ENCODE measurements at regions not wholly inside any gene's neighbourhood (a gene's known extent, or its start where the extent isn't known, plus 50 kb on each side); places are given as distances from the start of the nearest gene placed in this dataset.

DNA sequence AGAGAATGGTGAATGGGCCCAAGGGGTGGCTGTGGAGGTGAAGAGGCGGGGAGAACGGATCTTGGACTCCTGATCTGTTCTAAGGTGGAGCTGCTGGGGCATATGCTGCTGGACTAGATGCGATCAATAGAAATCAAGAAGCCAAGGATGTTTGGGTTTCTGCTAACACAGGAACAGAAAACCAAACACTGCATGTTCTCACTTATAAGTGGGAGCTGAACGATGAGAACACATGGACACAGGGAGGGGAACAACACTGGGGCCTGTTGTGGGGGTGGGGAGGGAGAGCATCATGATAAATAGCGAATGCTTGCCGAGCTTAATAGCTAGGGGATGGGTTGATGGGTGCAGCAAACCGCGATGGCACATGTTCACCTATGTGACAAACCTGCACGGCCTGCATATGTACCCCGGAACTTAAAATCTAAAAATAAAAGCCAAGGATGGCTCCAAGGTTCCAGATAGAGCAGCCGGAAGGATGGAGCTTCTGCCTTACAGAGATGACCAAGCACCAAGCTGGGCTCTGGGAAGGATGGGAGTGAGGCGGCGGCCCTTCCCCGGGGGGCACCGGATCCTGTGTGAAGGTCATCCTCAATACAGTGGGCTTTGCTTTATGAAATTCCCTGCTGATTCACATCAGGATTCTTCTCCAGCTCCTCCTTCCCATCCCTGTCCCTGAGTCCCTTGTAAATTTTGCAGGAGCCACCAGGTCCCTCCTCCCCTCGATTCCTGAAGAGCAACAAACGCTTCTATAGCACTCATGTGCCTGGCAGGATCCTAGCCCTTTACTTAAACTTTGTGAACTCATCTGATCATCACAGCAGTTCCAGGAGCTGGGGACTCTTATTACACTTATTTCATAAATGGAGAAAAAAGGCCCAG, 109.2 kb upstream of the PTPN1 start:
- Histone ChIP-seq H3K4me3 (no peak overlapping the region), H3K27ac (peak overlapping the region in 1 of 21 experiments; percentile 5)

DNA sequence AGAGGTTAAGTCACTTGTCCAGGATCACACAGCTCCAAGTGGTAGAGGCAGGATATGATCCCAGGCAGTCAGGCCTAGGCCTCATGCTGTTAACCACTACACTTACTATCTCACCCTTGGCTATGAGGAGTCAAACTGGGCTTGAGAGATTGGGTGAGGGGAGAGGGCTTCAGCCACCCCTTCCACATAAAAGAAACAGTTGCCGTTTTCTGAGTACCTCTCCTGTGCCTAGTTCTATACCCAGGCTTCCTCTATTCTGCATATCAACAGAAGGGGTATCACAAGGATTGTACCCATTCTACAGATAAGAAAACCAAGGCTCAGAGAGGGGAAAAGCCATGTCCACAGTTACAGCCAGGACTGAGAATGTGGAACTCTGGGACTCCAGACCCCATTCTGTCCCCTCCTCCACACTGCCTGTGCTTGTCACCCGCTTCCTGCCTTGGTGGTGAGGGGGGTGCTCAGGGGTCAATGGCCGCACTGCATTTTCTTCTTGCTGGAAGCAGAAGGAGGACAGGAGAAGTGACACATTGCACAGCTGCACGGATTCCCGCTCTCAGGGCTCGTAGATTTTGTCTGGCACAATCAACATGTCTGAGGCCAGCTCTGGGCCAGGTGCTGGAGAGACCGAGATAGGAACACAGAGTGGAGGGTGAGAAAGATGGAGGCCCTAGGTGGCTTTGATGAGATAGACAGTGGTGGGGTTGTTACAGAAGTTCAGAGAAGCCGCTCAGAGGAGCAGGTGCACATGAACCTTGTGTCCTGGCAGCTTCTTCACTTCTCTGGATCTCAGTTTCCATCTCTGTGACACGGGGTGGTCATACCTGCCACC, 108.4 kb upstream of the PTPN1 start:
- no peak overlapping the region for H3K27ac ChIP-seq

DNA sequence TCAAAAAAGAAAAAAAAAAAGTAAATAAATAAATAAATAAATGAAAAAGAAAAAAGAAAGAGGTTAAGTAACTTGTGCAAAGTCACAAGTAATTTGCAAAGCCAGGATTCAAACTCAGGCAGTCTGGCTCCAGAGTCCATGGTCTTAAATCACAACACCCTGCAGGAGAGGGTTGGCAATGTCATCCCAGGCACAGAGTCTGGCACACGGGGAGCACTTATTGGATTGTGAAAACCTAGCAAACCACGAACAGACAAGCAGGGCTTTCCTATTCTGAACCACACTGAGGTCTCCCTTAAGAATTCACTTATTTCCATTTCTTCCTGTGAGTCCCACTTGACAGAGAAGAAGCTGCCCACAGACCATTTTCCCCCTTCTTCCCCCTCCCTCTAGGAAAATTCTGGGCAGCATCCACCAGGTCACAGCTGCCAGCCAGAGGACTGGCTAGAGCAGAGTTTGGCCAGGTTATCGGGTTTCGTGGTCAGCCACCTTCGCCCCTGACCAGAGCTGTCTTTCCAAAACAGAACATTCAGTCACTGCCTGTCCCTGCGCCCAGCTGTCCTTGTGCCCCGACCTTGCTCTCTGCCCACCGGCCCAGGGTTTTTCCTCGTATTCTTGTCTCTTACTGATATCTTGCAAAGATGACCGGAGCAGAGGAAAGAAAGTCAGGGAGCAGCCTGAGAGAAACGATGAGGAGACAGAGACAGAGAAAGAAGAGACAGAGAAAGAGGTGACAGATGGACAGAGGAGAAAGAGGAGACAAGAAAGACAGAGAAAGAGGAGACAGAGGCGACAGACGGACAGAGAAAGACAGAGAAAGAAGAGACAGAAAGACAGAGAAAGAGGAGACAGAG, 106.4 kb upstream of the PTPN1 start:
- no peak overlapping the region for H3K27ac ChIP-seq
- no peak overlapping the region for H3K4me3 ChIP-seq

More for the DNA sequence above, 108.4 kb upstream of the PTPN1 start:
- no peak overlapping the region for H3K4me3 ChIP-seq

DNA sequence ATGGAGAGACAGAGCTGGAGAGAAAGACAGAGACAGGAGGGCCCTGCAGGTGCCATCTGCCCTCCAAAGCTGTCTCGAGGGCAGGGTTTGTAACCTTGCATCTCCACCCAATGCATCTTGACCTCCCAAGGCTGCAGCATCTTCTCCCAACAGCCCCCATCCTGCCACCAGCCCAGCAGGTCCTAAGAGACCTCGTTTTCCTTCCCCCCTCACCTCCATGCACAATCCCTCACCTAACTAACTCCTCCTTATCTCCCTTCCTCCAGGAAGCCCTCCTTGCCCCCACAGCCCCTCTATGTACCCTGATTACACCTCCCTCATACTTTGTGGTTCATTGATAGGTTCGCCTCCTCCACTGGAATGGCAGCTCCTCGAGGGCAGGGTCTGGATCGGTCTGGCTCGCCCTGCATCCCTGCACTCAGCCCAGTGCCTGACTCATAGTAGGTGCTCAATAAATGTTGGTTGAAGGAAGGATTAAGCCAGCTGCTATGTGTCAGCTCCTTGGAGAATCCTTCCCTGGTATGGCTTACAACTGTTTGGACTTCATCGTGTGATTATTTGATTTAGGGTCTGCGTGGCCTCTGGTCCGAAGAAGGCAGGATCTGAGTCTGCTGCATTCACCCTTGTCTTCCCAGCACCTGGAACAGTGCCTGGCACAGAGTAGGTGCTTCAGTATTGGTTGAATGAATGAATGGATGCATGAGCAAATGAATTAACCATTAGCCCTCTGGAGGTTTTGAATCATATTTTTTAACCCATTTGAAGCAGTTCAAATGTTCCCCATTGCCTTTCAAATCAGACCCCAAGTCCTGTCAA, 105.6 kb upstream of the PTPN1 start:
- H3K27ac ChIP-seq: no peak overlapping the region

DNA sequence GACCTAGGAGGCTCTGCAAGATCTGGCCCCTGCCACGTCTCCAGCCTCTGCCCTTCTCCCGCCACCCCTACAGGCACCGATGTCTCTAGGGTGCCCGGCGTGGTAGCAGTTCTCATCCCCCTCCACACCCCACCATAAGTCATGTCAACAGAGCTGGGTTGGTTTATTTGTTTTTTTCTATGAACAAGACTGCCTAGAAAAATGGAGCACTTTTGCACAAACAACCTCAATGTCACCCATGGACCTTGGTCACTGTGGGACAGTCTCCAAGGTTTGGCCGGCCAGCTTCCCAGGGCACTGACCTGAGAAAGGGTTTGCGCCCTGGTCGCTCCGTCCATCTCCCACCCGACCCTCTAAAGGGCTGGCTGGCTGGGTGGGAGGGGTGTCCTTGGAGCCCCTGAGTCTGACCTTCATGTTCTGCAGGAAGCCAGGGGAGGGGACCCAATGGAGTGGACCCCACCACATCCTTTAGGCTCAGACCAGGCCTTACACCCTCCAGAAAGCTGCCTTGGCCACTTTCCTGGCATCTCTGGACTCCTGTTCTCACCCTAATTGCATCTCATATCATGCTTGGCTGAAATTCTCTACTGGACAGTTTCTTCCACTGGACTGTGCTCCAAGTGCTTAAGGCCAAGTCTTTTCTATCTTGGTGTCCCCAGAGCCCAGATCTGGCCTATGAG, 104.8 kb upstream of the PTPN1 start:
- no peak overlapping the region for H3K4me3 ChIP-seq
- H3K27ac ChIP-seq: peak overlapping the region in 1 of 21 experiments; percentile 30

More for the DNA sequence above, 105.6 kb upstream of the PTPN1 start:
- H3K4me3 ChIP-seq: no peak overlapping the region

DNA sequence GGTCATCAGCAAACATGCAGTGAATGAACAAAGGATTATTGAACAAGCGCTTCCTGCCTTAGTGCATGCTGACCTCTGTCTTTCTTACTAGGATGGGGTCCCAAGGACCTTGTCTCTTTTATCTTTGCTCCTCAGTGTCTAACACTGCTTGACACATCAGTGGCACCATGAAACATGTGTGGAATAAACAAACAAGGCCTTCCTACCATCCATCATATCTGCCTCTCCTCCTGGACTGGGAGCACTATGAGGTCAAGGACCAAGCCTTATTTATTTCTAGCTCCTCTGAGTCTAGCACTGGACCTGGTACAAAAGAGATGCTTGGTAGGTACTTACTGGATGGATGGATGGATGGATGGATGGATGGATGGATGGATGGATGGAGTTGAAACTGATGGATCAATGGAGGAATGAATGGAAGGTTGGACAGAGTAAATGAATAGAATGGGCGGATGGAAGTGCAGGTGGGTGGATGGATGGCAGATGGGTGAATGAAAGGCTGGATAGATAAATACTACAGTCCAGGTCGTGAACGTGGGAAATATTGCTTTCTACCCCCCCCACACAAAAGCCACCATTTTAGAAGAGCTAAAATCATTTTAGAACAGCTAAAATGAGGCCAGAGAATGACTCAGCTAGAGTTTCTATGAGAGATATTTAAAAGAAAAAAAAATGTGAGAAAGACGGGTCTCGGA, 104.1 kb upstream of the PTPN1 start:
- Histone ChIP-seq H3K4me3 (no peak overlapping the region), H3K27ac (no peak overlapping the region)

DNA sequence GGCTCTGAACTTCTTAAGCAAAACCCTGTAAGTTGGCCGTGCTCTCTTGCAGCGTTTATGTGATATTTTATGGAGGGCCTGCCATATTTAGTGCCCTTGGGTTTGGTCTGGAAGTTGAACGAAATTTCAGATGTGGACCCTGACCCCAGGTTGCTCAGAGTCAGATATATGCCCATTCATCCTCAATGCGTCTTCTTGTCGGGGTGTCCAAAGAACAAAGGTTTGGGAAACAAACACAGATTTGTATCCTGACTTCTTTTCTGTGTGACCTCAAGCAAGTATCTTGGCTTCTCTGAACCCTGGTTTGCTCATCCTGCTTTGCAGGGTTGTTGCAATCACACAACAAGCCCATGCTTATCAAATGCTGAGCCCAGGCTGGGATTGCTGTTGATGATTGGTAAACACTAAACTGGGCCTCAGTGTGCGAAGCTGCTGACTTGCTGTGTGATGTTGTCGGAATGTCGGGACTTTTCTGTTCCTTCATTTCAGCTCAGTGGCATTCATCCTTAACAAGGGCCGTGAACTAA, 103.5 kb upstream of the PTPN1 start:
- H3K4me3 ChIP-seq: no peak overlapping the region
- no peak overlapping the region for H3K27ac ChIP-seq

DNA sequence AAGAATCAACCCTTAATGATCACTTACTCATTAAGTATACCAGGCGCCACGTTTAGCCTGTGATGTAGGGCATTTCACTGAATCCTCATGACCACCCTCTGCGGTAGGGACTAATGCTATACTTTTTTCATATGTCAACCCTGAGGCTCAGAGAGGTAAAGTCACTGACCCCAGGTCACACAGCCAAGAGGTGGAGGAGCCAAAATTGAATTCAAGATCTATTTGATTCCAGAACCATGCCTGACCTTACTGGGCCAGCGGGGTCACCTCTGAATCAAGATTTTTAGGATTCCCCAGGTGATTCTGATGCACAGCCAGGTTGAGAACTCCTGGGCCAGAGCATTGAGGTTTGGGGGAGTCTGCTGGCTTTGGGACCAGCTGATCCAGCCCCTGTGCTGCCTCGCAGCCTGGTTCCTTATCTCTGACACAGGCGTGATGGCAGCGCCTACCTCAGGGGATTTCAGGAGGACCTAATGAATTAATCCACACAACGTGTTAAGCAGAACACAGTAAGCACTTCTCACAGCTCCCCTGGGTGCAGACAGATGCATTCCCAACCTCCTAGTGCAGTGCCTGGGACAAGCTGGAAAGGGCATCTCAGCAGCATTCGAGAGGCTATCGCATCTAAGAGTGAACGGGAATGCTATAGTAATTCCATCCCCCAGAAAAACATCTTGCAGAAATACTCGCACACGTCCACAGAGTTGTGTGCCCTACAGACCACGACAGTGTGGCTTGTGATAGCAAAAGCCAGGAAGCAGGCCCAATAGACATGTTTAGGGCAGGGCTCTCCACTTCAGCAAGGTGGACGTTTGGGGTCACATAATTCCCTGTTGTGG, 101.4 kb upstream of the PTPN1 start:
- no peak overlapping the region for H3K4me3 ChIP-seq
- H3K27ac ChIP-seq: peak overlapping the region in 14 of 21 experiments; percentile 19 to 79 (median 54)

DNA sequence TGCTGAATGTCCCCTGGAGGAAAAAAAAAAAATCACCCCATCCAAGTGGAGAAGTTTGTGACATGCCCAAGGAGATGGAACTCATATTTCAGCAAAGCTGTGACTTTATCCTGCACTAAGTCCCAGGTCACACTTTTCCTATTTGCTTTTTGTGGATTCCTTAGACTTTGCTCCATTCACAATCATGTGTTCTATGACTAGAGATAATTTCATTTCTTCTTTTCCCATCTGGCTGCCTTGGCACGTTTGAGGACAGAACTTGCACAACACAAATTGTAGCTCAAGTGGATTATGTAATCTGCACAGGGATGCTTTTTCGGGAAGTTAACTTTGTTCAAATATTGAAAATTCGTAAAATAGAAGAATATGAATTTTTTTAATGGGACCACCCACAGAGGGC, 100.7 kb upstream of the PTPN1 start:
- Histone ChIP-seq H3K4me3 (no peak overlapping the region), H3K27ac (peak overlapping the region in 11 of 21 experiments; percentile 19 to 79 (median 54))

DNA sequence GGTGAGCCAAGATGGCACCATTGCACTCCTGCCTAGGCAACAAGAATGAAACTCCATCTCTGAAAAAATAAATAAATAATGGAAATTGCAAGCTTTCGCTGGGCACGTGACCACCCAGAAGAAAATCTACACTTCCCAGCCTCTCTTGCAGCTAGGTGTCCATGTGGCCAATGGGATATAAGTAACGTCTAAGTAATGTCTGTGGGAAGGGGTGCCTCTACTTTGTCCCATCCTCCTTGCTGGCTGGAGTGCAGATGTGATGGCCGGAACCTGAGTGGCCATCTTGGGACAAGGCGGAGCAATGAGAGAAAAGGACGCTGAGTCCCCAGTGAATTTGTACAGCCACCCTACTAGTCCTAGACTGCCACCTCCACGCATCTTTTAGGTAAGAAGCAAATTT, 99.8 kb upstream of the PTPN1 start:
- Histone ChIP-seq H3K27ac (peak overlapping the region in 9 of 21 experiments; percentile 6 to 79 (median 34)), H3K4me3 (no peak overlapping the region)

DNA sequence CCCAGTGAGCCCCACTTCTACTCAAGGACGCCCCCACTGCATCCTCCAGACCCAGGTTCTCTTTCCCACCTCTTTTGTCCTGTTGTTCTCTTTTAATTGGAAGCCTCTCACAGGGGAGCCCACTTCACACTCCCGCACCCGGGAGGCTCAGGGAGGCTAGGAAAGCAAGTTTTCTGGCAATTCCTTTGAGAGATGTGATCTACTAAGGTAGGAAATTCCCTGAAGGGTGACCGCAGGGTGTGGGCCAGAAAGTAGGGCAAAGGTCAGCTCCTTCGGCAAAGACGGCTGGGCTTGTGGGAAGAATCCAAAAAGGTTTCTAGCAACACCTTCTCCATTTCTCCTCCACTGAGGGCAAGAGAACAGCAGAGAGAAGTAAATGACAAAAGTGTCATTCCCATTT, 98.1 kb upstream of the PTPN1 start:
- peak overlapping the region in 2 of 21 experiments; percentile 44 to 98 for H3K27ac ChIP-seq
- H3K4me3 ChIP-seq: no peak overlapping the region

DNA sequence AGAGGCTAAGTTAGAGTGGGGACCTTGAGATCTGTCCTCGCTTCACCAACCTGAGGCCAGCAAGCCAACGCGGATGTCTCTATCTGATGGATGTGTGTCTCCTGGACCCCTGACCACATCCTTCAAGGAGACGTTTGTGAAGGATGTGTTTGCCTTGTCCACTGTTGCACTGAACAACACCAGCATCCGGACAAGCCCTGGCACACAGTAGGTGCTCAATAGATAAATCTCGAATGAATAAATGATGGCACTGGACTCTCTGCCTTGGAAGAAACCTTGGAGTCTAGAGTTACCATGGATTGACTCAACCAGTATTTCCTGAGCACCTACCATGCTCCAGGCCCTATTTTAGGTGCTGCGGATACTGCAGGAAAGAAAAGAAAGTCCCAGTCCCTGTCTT, 97.7 kb upstream of the PTPN1 start:
- Histone ChIP-seq H3K4me3 (no peak overlapping the region), H3K27ac (peak overlapping the region in 4 of 21 experiments; percentile 44 to 98 (median 58))

DNA sequence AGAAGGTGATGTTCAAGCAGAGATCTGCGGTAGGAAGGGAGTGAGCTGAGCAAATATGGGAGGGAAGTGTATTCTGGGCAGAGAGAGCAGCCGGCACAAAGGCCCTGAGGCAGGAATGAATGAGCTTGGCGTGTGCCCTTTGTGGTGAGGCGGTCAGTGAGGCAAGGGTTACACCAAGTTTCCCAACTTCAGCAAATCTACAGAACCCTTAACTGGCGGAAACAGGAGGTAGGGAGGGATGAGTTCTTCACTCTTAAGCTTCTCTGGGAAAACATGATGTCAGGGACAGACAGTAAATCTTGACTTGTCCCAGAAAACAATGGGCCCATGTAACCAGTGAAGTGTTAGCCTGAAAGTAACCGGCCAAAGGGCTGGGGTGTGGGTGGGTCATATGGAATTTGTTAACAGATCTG, 97.1 kb upstream of the PTPN1 start:
- Histone ChIP-seq H3K4me3 (no peak overlapping the region), H3K27ac (peak overlapping the region in 5 of 21 experiments; percentile 28 to 98 (median 57))

DNA sequence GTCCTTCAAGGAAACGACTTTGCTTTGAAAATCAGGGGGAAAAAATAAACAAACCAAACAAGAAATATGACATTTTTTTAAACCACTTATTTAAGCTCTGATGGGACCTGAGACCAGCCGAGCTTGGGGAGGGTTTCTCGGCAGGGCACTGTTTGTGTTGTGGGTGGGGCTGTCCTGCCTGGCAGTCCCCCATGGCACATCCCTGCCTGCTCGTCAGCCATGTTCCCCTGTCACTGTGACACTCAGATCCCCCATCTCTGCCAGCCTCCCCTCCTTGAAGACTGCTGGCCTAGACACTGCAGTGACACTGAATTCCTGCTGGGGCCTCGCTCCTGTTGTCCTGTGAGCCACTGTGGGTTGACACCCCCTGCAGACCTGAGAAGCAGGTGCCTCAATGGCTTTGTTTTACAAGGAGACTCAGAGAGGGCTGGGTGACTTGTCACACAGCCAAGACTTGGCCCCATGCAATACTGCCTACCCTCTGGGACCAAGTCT, 95.1 kb upstream of the PTPN1 start:
- Histone ChIP-seq H3K4me3 (no peak overlapping the region), H3K27ac (peak overlapping the region in 20 of 21 experiments; percentile 14 to 98 (median 83))

DNA sequence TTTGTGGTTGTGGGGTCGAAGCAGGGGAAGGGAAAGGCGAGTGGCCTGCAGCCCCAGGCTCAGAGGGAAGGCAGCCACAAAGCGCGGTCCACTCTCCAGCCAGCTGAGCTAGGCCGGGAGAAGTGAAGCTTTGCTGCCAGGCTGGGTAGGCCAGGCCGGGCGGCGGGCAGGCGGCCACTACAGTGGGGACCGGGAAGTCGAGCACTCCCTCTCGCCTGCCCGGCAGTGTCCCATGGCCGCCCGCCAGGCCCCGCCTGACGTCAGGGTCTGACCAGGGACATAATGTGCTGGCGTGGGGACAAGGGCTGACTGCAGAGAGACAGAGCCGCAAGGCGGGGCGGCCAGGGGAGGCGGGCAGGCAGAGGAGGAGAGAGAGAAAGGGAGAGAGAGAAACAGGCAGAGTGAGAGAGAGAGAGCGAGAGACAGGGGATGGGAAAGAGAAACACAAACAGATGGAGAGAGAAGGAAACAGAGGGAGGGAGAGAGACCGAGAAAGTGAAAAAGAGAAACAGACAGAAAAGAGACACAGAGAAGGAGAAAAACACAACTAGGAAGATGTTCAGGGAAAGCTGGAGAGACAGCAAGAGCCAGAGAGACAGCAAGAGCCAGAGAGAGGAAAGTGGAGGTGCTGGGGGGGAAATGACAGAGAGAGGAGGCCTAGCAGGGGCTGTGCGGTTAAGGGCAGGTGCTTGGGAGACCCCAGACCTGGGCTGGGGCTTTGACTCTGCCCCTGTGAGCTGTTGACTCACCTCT, 94.5 kb upstream of the PTPN1 start:
- Histone ChIP-seq H3K4me3 (no peak overlapping the region), H3K27ac (peak overlapping the region in 20 of 21 experiments; percentile 39 to 98 (median 88))

All from skin epidermis (tissue), 12 donors.